ENCODE measurements at regions not wholly inside any gene's neighbourhood (a gene's known extent, or its start where the extent isn't known, plus 50 kb on each side); places are given as distances from the start of the nearest gene placed in this dataset.

DNA sequence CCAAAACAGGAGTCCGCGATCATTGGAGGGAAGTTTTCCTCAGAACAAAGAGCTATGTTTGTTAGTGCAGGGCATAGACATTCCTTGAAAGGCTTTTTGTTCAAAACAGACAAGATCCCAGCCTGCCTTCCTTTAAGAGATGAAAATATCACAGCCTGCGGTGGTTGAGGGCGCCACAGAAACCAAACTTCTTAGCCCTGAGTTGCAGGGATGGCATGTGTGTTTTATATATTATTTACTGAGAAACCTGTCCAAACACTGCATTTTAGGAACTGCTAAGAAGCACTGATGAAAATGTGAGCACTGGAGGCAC, 57.5 kb upstream of the TMEM178A start:
- TF ChIP-seq, protein P1, sequence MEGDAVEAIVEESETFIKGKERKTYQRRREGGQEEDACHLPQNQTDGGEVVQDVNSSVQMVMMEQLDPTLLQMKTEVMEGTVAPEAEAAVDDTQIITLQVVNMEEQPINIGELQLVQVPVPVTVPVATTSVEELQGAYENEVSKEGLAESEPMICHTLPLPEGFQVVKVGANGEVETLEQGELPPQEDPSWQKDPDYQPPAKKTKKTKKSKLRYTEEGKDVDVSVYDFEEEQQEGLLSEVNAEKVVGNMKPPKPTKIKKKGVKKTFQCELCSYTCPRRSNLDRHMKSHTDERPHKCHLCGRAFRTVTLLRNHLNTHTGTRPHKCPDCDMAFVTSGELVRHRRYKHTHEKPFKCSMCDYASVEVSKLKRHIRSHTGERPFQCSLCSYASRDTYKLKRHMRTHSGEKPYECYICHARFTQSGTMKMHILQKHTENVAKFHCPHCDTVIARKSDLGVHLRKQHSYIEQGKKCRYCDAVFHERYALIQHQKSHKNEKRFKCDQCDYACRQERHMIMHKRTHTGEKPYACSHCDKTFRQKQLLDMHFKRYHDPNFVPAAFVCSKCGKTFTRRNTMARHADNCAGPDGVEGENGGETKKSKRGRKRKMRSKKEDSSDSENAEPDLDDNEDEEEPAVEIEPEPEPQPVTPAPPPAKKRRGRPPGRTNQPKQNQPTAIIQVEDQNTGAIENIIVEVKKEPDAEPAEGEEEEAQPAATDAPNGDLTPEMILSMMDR (conservative IDR thresholded peaks at IDR 0.05; ENCODE audit: low read depth, low read length) = no peak
- TF ChIP-seq EZH2 (IDR thresholded peaks at IDR 0.05; ENCODE audit: borderline replicate concordance, low read depth, low read length, poor library complexity, severe bottlenecking) = no peak

Measured in A673 (cell line).